Non-pigmented ciliary epithelial cell (primary cell): ENCODE measurements at regions not wholly inside any gene's neighbourhood (a gene's known extent, or its start where the extent isn't known, plus 50 kb on each side); places are given as distances from the start of the nearest gene placed in this dataset.

Experiments used
- DNase-seq: peaks from one replicate; pipeline ENCODE4 v3.0.0-alpha.2; 2010; ENCODE audit warnings: low read depth

- no peak for DNase-seq
These were observed 321.2 kb upstream of the NBEA start for GRCh38 chr13:34620862-34621261.

GRCh38 chr13:34623331-34623730, 318.7 kb upstream of the NBEA start:
- DNase-seq = no peak

GRCh38 chr13:34627509-34628208, 314.4 kb upstream of the NBEA start:
- DNase-seq = no peak

GRCh38 chr13:34628209-34628682, 313.8 kb upstream of the NBEA start:
- DNase-seq = no peak

GRCh38 chr13:34634448-34634847, 307.6 kb upstream of the NBEA start:
- DNase-seq = no peak

- no peak for DNase-seq
These were observed 304.9 kb upstream of the NBEA start for GRCh38 chr13:34637138-34637537.

GRCh38 chr13:34637636-34638035, 304.4 kb upstream of the NBEA start:
- DNase-seq = no peak

GRCh38 chr13:34638897-34639296, 303.2 kb upstream of the NBEA start:
- DNase-seq = no peak

- no peak for DNase-seq
These were observed 301.7 kb upstream of the NBEA start for GRCh38 chr13:34640179-34640992.

GRCh38 chr13:34640993-34641330, 301.1 kb upstream of the NBEA start:
- DNase-seq = no peak

- no peak for DNase-seq
These were observed 294.5 kb upstream of the NBEA start for GRCh38 chr13:34647379-34648150.

- no peak for DNase-seq
These were observed 287.9 kb upstream of the NBEA start for GRCh38 chr13:34654203-34654602.

- DNase-seq = no peak
These were observed 287.4 kb upstream of the NBEA start for GRCh38 chr13:34654647-34655046.

GRCh38 chr13:34655554-34655953, 286.5 kb upstream of the NBEA start:
- DNase-seq = no peak

GRCh38 chr13:34657716-34658115, 284.4 kb upstream of the NBEA start:
- DNase-seq = peak; percentile 55

GRCh38 chr13:34667286-34668218, 274.5 kb upstream of the NBEA start:
- no peak for DNase-seq

GRCh38 chr13:34671137-34671536, 270.9 kb upstream of the NBEA start:
- no peak for DNase-seq

- DNase-seq = no peak
These were observed 269.4 kb upstream of the NBEA start for GRCh38 chr13:34672631-34673030.

- no peak for DNase-seq
These were observed 266.4 kb upstream of the NBEA start for GRCh38 chr13:34675626-34676025.

GRCh38 chr13:34678154-34678553, 263.9 kb upstream of the NBEA start:
- DNase-seq = peak; percentile 46

GRCh38 chr13:34681405-34681955, 260.6 kb upstream of the NBEA start:
- no peak for DNase-seq
